OCI-LY1 (cell line): ENCODE measurements at regions not wholly inside any gene's neighbourhood (a gene's known extent, or its start where the extent isn't known, plus 50 kb on each side); places are given as distances from the start of the nearest gene placed in this dataset.

Experiments
- H2AFZ ChIP-seq: fragments of 200-600 bp; sonication (generic), shearing (Covaris generic); 2 replicates; pipeline ENCODE4 v1.6.0; 2014; ENCODE audit warnings: antibody characterized with exemption, mild to moderate bottlenecking, low read length
- H3F3A ChIP-seq: fragments of 200-600 bp; sonication (generic), shearing (Covaris generic); 2 replicates; pipeline ENCODE4 v1.6.0; 2014; ENCODE audit warnings: mild to moderate bottlenecking, antibody characterized with exemption, low read length, moderate library complexity; ENCODE audit not compliant: insufficient read depth
- H3K27ac ChIP-seq: fragments of 200-600 bp; sonication (generic); 2 replicates; pipeline ENCODE4 v1.5.1; 2014; ENCODE audit warnings: low read length, mixed run types, mild to moderate bottlenecking, low read depth; ENCODE audit not compliant: poor library complexity, severe bottlenecking
- H3K27me3 ChIP-seq: fragments of 200-600 bp; sonication (generic); 2 replicates; pipeline ENCODE4 v1.6.0; 2014; ENCODE audit warnings: antibody characterized with exemption, mild to moderate bottlenecking, low read length, moderate library complexity; ENCODE audit not compliant: insufficient read depth
- H3K36me3 ChIP-seq: fragments of 200-600 bp; sonication (generic); 2 replicates; pipeline ENCODE4 v1.6.1; 2014; ENCODE audit warnings: mild to moderate bottlenecking, antibody characterized with exemption, low read length, moderate library complexity, mixed read lengths; ENCODE audit not compliant: insufficient read depth
- H3K4me1 ChIP-seq: fragments of 200-600 bp; sonication (generic); 2 replicates; pipeline ENCODE4 v1.5.1; 2014; ENCODE audit warnings: mild to moderate bottlenecking, low read length, moderate library complexity; ENCODE audit not compliant: insufficient read depth, severe bottlenecking
- H3K4me2 ChIP-seq: fragments of 200-600 bp; sonication (generic), shearing (Covaris generic); 2 replicates; pipeline ENCODE4 v1.6.1; 2014; ENCODE audit warnings: low read length
- H3K4me3 ChIP-seq: fragments of 200-600 bp; sonication (generic); 2 replicates; pipeline ENCODE4 v1.5.1; 2014; ENCODE audit warnings: low read length, low read depth, mild to moderate bottlenecking, mixed read lengths; ENCODE audit not compliant: poor library complexity, severe bottlenecking
- H3K79me2 ChIP-seq: fragments of 200-600 bp; shearing (Covaris generic); 2 replicates; pipeline ENCODE4 v1.6.1; 2016; ENCODE audit warnings: mixed run types, low read length, mixed read lengths; ENCODE audit not compliant: insufficient read depth
- H3K9ac ChIP-seq: fragments of 200-600 bp; sonication (generic), shearing (Covaris generic); 2 replicates; pipeline ENCODE4 v1.6.1; 2014; ENCODE audit warnings: mild to moderate bottlenecking, low read length, mixed read lengths
- H3K9me2 ChIP-seq: fragments of 200-600 bp; sonication (generic), shearing (Covaris generic); 2 replicates; pipeline ENCODE4 v1.6.1; 2014; ENCODE audit warnings: low read depth, mild to moderate bottlenecking, low read length, mixed read lengths
- H3K9me3 ChIP-seq: fragments of 200-600 bp; shearing (Covaris generic); 2 replicates; pipeline ENCODE4 v1.6.1; 2014; ENCODE audit warnings: low read length, mixed read lengths
- H4K20me1 ChIP-seq: fragments of 200-600 bp; sonication (generic), shearing (Covaris generic); 2 replicates; pipeline ENCODE4 v1.6.0; 2016; ENCODE audit warnings: mild to moderate bottlenecking, low read length; ENCODE audit not compliant: insufficient read depth
- EZH2 ChIP-seq: fragments of 200-600 bp; sonication (generic), shearing (Covaris generic); IDR thresholded peaks from 2 replicates; pipeline ENCODE4 v1.8.0; 2017; ENCODE audit warnings: borderline replicate concordance, mixed run types, mild to moderate bottlenecking, antibody characterized with exemption, low read length, moderate library complexity, mixed read lengths
- TF ChIP-seq, protein P1 (sequence below): fragments of 200-600 bp; sonication (generic), shearing (Covaris generic); IDR thresholded peaks from 2 replicates; pipeline ENCODE4 v1.5.1; 2017; ENCODE audit warnings: mild to moderate bottlenecking, antibody characterized with exemption, low read length, moderate library complexity, mixed read lengths

GRCh38 chr18:43481069-43481468, 203.8 kb upstream of the SYT4 start:
- no peaks in the 10 kb centered on the region for H3F3A ChIP-seq
- H3K4me1 ChIP-seq = no peaks in the 10 kb centered on the region
- no peak overlapping the region for H2AFZ ChIP-seq
- no peak overlapping the region for H3K9ac ChIP-seq
- H3K4me2 ChIP-seq = no peak overlapping the region
- no peaks in the 10 kb centered on the region for H3K9me3 ChIP-seq
- H3K27me3 ChIP-seq = no peaks in the 10 kb centered on the region
- no peaks in the 10 kb centered on the region for H3K9me2 ChIP-seq
- H3K4me3 ChIP-seq = no peak overlapping the region
- H3K36me3 ChIP-seq = no peaks in the 10 kb centered on the region
- no peaks in the 10 kb centered on the region for H4K20me1 ChIP-seq
- TF ChIP-seq, protein P1, sequence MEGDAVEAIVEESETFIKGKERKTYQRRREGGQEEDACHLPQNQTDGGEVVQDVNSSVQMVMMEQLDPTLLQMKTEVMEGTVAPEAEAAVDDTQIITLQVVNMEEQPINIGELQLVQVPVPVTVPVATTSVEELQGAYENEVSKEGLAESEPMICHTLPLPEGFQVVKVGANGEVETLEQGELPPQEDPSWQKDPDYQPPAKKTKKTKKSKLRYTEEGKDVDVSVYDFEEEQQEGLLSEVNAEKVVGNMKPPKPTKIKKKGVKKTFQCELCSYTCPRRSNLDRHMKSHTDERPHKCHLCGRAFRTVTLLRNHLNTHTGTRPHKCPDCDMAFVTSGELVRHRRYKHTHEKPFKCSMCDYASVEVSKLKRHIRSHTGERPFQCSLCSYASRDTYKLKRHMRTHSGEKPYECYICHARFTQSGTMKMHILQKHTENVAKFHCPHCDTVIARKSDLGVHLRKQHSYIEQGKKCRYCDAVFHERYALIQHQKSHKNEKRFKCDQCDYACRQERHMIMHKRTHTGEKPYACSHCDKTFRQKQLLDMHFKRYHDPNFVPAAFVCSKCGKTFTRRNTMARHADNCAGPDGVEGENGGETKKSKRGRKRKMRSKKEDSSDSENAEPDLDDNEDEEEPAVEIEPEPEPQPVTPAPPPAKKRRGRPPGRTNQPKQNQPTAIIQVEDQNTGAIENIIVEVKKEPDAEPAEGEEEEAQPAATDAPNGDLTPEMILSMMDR = no peak
- no peak for TF ChIP-seq EZH2
- H3K27ac ChIP-seq = no peak overlapping the region
- no peaks in the 10 kb centered on the region for H3K79me2 ChIP-seq

DNA sequence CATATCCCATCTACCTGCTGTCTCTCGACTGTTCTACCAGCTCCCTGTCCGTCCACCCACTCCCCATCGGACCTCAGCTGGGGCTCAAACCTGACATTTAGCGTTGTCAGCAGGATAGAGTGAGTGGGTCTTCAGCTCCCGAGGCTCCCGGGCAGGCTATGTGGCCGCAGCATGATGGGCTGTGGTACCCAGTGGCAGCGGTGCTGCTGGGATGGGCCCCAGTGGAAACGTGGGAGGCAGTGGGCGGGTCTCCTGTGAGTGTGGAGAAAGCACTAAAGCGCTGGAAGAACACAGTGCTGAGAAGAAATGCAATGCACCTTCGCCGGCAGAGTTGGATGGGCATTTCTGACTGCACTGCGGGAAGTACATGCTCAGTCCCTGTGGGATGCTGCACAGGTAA, 204.8 kb upstream of the SYT4 start:
- Histone ChIP-seq H3K9me2 (no peaks in the 10 kb centered on the region), H3F3A (no peaks in the 10 kb centered on the region), H3K4me1 (no peaks in the 10 kb centered on the region), H2AFZ (no peak overlapping the region), H3K27ac (no peak overlapping the region), H3K4me2 (no peak overlapping the region), H3K36me3 (no peaks in the 10 kb centered on the region), H3K4me3 (no peak overlapping the region), H3K9me3 (no peaks in the 10 kb centered on the region), H4K20me1 (no peaks in the 10 kb centered on the region), H3K9ac (no peak overlapping the region), H3K27me3 (no peaks in the 10 kb centered on the region), H3K79me2 (no peaks in the 10 kb centered on the region)
- TF ChIP-seq, protein P1 = no peak
- TF ChIP-seq EZH2 = no peak

- no peak for TF ChIP-seq EZH2
- TF ChIP-seq, protein P1 = no peak
- H2AFZ ChIP-seq = no peak overlapping the region
- no peaks in the 10 kb centered on the region for H3K9me3 ChIP-seq
- H3K4me2 ChIP-seq = no peak overlapping the region
- H3K9me2 ChIP-seq = no peaks in the 10 kb centered on the region
- no peaks in the 10 kb centered on the region for H3F3A ChIP-seq
- H3K9ac ChIP-seq = no peak overlapping the region
- H3K4me3 ChIP-seq = no peak overlapping the region
- H3K27ac ChIP-seq = no peak overlapping the region
- no peaks in the 10 kb centered on the region for H3K4me1 ChIP-seq
- H4K20me1 ChIP-seq = no peaks in the 10 kb centered on the region
- no peaks in the 10 kb centered on the region for H3K79me2 ChIP-seq
- no peaks in the 10 kb centered on the region for H3K36me3 ChIP-seq
- no peaks in the 10 kb centered on the region for H3K27me3 ChIP-seq
Observed at GRCh38 chr18:43482600-43482999, 205.3 kb upstream of the SYT4 start.
